ENCODE measurements at regions not wholly inside any gene's neighbourhood (a gene's known extent, or its start where the extent isn't known, plus 50 kb on each side); places are given as distances from the start of the nearest gene placed in this dataset.

- intact Hi-C loops (cut with micrococcal nuclease; ENCODE audit: unreplicated experiment) (no loop called here), in situ Hi-C loops (cut with HindIII; ENCODE audit: extremely low pct_ligation_motif_present, low pct_unique_long_range_greater_than_20kb) (no loop called here)
- Histone ChIP-seq H3K9ac (ENCODE audit: insufficient read depth, low read depth, low read length) (no peak overlapping the region), H2AFZ (ENCODE audit: low read length) (no peak overlapping the region), H3K4me2 (ENCODE audit: low read depth, low read length) (no peak overlapping the region), H4K20me1 (ENCODE audit: insufficient read depth, low read length) (no peaks in the 10 kb centered on the region), H3K27ac (ENCODE audit: extremely low read length, insufficient read depth, low read length) (no peak overlapping the region), H3K36me3 (replicated peaks in 1 of 2; ENCODE audit: control insufficient read depth in 1 of 2, insufficient read depth in 2 of 2, low read length in 2 of 2) (no peaks in the 10 kb centered on the region), H3K4me1 (ENCODE audit: insufficient read depth, low read length) (no peaks in the 10 kb centered on the region), H3K4me3 (replicated peaks in 1 of 3; ENCODE audit: insufficient read depth in 1 of 3, low read depth in 2 of 3, low read length in 3 of 3) (no peak overlapping the region), H3K27me3 (ENCODE audit: control insufficient read depth in 1 of 2, insufficient read depth in 2 of 2, low read length in 2 of 2) (no peaks in the 10 kb centered on the region), H3K79me2 (ENCODE audit: insufficient read depth, low read length) (no peaks in the 10 kb centered on the region), H3K9me3 (ENCODE audit: low read length) (no peaks in the 10 kb centered on the region)
- no peak for DNase-seq (ENCODE audit: low spot score)
- BruUV-seq (replicated peaks), result no TSS peak
- WGBS (ENCODE audit: low lambda C conversion rate), result 12% methylated on average over 3 of the region's 3 CpGs
- ATAC-seq, result no peak
- TF ChIP-seq NR2F2 (IDR thresholded peaks at IDR 0.05; ENCODE audit: borderline replicate concordance, low read depth) (no peak), ZBTB7A (CRISPR knock-in tag; IDR thresholded peaks at IDR 0.05) (no peak), U2AF2 (IDR thresholded peaks at IDR 0.05; ENCODE audit: low read depth, low read length) (no peak), SCMH1 (CRISPR knock-in tag; IDR thresholded peaks at IDR 0.05; ENCODE audit: borderline replicate concordance) (no peak), ATRX (CRISPR knock-in tag; IDR thresholded peaks at IDR 0.05; ENCODE audit: borderline replicate concordance) (no peak), E2F2 (CRISPR knock-in tag; IDR thresholded peaks at IDR 0.05; ENCODE audit: borderline replicate concordance) (no peak), ERF (CRISPR knock-in tag; IDR thresholded peaks at IDR 0.05) (no peak), STAG1 (CRISPR knock-in tag; IDR thresholded peaks at IDR 0.05) (no peak), JDP2 (CRISPR knock-in tag; IDR thresholded peaks at IDR 0.05; ENCODE audit: borderline replicate concordance) (no peak), PRPF4 (IDR thresholded peaks at IDR 0.05; ENCODE audit: low read depth, low read length, poor library complexity, severe bottlenecking) (no peak), POLR2AphosphoS5 (IDR thresholded peaks at IDR 0.05; ENCODE audit: low read depth, low read length) (no peak), ZNF33B (CRISPR knock-in tag; IDR thresholded peaks at IDR 0.05) (no peak), SMAD1 (CRISPR knock-in tag; IDR thresholded peaks at IDR 0.05; ENCODE audit: borderline replicate concordance, low read depth) (no peak), HOXA7 (CRISPR knock-in tag; IDR thresholded peaks at IDR 0.05) (no peak)
- TF ChIP-seq, protein P1, sequence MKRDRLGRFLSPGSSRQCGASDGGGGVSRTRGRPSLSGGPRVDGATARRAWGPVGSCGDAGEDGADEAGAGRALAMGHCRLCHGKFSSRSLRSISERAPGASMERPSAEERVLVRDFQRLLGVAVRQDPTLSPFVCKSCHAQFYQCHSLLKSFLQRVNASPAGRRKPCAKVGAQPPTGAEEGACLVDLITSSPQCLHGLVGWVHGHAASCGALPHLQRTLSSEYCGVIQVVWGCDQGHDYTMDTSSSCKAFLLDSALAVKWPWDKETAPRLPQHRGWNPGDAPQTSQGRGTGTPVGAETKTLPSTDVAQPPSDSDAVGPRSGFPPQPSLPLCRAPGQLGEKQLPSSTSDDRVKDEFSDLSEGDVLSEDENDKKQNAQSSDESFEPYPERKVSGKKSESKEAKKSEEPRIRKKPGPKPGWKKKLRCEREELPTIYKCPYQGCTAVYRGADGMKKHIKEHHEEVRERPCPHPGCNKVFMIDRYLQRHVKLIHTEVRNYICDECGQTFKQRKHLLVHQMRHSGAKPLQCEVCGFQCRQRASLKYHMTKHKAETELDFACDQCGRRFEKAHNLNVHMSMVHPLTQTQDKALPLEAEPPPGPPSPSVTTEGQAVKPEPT (CRISPR knock-in tag; IDR thresholded peaks at IDR 0.05; ENCODE audit: low read depth), result no peak
- TF ChIP-seq, protein P2, sequence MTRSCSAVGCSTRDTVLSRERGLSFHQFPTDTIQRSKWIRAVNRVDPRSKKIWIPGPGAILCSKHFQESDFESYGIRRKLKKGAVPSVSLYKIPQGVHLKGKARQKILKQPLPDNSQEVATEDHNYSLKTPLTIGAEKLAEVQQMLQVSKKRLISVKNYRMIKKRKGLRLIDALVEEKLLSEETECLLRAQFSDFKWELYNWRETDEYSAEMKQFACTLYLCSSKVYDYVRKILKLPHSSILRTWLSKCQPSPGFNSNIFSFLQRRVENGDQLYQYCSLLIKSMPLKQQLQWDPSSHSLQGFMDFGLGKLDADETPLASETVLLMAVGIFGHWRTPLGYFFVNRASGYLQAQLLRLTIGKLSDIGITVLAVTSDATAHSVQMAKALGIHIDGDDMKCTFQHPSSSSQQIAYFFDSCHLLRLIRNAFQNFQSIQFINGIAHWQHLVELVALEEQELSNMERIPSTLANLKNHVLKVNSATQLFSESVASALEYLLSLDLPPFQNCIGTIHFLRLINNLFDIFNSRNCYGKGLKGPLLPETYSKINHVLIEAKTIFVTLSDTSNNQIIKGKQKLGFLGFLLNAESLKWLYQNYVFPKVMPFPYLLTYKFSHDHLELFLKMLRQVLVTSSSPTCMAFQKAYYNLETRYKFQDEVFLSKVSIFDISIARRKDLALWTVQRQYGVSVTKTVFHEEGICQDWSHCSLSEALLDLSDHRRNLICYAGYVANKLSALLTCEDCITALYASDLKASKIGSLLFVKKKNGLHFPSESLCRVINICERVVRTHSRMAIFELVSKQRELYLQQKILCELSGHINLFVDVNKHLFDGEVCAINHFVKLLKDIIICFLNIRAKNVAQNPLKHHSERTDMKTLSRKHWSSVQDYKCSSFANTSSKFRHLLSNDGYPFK (CRISPR knock-in tag; IDR thresholded peaks at IDR 0.05; ENCODE audit: borderline replicate concordance), result no peak
- TF ChIP-seq, protein P3, sequence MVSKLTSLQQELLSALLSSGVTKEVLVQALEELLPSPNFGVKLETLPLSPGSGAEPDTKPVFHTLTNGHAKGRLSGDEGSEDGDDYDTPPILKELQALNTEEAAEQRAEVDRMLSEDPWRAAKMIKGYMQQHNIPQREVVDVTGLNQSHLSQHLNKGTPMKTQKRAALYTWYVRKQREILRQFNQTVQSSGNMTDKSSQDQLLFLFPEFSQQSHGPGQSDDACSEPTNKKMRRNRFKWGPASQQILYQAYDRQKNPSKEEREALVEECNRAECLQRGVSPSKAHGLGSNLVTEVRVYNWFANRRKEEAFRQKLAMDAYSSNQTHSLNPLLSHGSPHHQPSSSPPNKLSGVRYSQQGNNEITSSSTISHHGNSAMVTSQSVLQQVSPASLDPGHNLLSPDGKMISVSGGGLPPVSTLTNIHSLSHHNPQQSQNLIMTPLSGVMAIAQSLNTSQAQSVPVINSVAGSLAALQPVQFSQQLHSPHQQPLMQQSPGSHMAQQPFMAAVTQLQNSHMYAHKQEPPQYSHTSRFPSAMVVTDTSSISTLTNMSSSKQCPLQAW (CRISPR knock-in tag; IDR thresholded peaks at IDR 0.05), result no peak
- ChIA-PET CTCF (ENCODE audit: low intra/inter-chr PET ratio, low total read pairs) (no interaction called here), POLR2A (no interaction called here)
- no peak for FAIRE-seq
Observed at GRCh38 chr1:177517546-177517945, 346.8 kb downstream of the BRINP2 start.

Data from HepG2 (cell line).